ENCODE measurements at regions not wholly inside any gene's neighbourhood (a gene's known extent, or its start where the extent isn't known, plus 50 kb on each side); places are given as distances from the start of the nearest gene placed in this dataset.

GRCh38 chr1:71184410-71184809 lies 103.6 kb upstream of the ZRANB2 start:
- no peak overlapping the region for H3K4me3 ChIP-seq
- no peak for DNase-seq
- no peak overlapping the region for H3K27ac ChIP-seq
- TF ChIP-seq POLR2A (IDR thresholded peaks at IDR 0.05) (no peak), CTCF (IDR thresholded peaks at IDR 0.05) (no peak)
- no peaks in the 10 kb centered on the region for H3K36me3 ChIP-seq (replicated peaks in 1 of 2)
- no peaks in the 10 kb centered on the region for H3K9me3 ChIP-seq (replicated peaks in 1 of 3)
- 89 to 98% (median 94%) methylated on average over 6 of the region's 6 CpGs for WGBS, 4 donors
- intact Hi-C loops (cut with DNase I) = no loop called here
- H3K27me3 ChIP-seq = no peaks in the 10 kb centered on the region
- H3K4me1 ChIP-seq (replicated peaks in 1 of 2) = no peaks in the 10 kb centered on the region

GRCh38 chr1:71179997-71180396 lies 99.2 kb upstream of the ZRANB2 start:
- Histone ChIP-seq H3K4me1 (replicated peaks in 1 of 2) (no peaks in the 10 kb centered on the region), H3K27ac (no peak overlapping the region), H3K9me3 (replicated peaks in 1 of 3) (no peaks in the 10 kb centered on the region), H3K36me3 (replicated peaks in 1 of 2) (no peaks in the 10 kb centered on the region), H3K4me3 (no peak overlapping the region), H3K27me3 (no peaks in the 10 kb centered on the region)
- intact Hi-C loops (cut with DNase I) = no loop called here
- DNase-seq = no peak
- TF ChIP-seq POLR2A (IDR thresholded peaks at IDR 0.05) (no peak), CTCF (IDR thresholded peaks at IDR 0.05) (no peak)

- no peak for DNase-seq
- Histone ChIP-seq H3K27ac (no peak overlapping the region), H3K27me3 (no peaks in the 10 kb centered on the region), H3K36me3 (replicated peaks in 1 of 2) (no peaks in the 10 kb centered on the region), H3K4me3 (no peak overlapping the region), H3K4me1 (replicated peaks in 1 of 2) (no peaks in the 10 kb centered on the region), H3K9me3 (replicated peaks in 1 of 3) (no peaks in the 10 kb centered on the region)
- WGBS, 4 donors = 11 to 43% (median 26%) methylated on average over 1 of the region's 1 CpG
- TF ChIP-seq POLR2A (IDR thresholded peaks at IDR 0.05) (no peak), CTCF (IDR thresholded peaks at IDR 0.05) (no peak)
- intact Hi-C loops (cut with DNase I) = no loop called here
Measured at GRCh38 chr1:71170925-71171324, 90.1 kb upstream of the ZRANB2 start.

GRCh38 chr1:71167505-71167904 lies 86.7 kb upstream of the ZRANB2 start:
- Histone ChIP-seq H3K36me3 (replicated peaks in 1 of 2) (no peaks in the 10 kb centered on the region), H3K4me1 (replicated peaks in 1 of 2) (no peaks in the 10 kb centered on the region), H3K9me3 (replicated peaks in 1 of 3) (no peaks in the 10 kb centered on the region), H3K27ac (no peak overlapping the region), H3K4me3 (no peak overlapping the region), H3K27me3 (no peaks in the 10 kb centered on the region)
- TF ChIP-seq CTCF (IDR thresholded peaks at IDR 0.05) = no peak
- no peak for TF ChIP-seq POLR2A (IDR thresholded peaks at IDR 0.05)
- DNase-seq = no peak
- 41 to 72% (median 68%) methylated on average over 2 of the region's 2 CpGs for WGBS, 4 donors
- intact Hi-C loops (cut with DNase I) = no loop called here

Measured in adrenal gland (tissue), 9 donors.